ENCODE measurements at regions not wholly inside any gene's neighbourhood (a gene's known extent, or its start where the extent isn't known, plus 50 kb on each side); places are given as distances from the start of the nearest gene placed in this dataset.
"Not testable (repeated sequence)": the region's sequence is repeated elsewhere in the genome, so short reads cannot be mapped to it uniquely, and the experiment has no call there.

- DNase-seq, result no peak
Observed at GRCh38 chr2:230593765-230594164, 118.9 kb upstream of the CAB39 start.

- no peak for DNase-seq
Observed at GRCh38 chr2:230594286-230594840, 118.3 kb upstream of the CAB39 start.

- no peak for DNase-seq
Observed at GRCh38 chr2:230599853-230600252, 112.8 kb upstream of the CAB39 start.

GRCh38 chr2:230600285-230600684, 112.4 kb upstream of the CAB39 start:
- no peak for DNase-seq

- DNase-seq, result no peak
Observed at GRCh38 chr2:230600881-230601280, 111.8 kb upstream of the CAB39 start.

- no peak for DNase-seq
Observed at GRCh38 chr2:230601510-230601909, 111.1 kb upstream of the CAB39 start.

GRCh38 chr2:230602562-230603230, 109.9 kb upstream of the CAB39 start:
- DNase-seq, result peak; percentile 42 to 57

- not testable (repeated sequence) for DNase-seq
Observed at GRCh38 chr2:230603317-230603716, 109.3 kb upstream of the CAB39 start.

GRCh38 chr2:230604158-230604557, 108.5 kb upstream of the CAB39 start:
- DNase-seq, result not testable (repeated sequence)

- no peak for DNase-seq
Observed at GRCh38 chr2:230614040-230614439, 98.6 kb upstream of the CAB39 start.

- DNase-seq, result peak; percentile 28 to 49
Observed at GRCh38 chr2:230614913-230615332, 97.7 kb upstream of the CAB39 start.

GRCh38 chr2:230617256-230617706, 95.4 kb upstream of the CAB39 start:
- DNase-seq, result not testable (repeated sequence)

GRCh38 chr2:230619491-230619890, 93.2 kb upstream of the CAB39 start:
- DNase-seq, result no peak

GRCh38 chr2:230625220-230625619, 87.4 kb upstream of the CAB39 start:
- DNase-seq, result not testable (repeated sequence)

- DNase-seq, result not testable (repeated sequence)
Observed at GRCh38 chr2:230627091-230627490, 85.6 kb upstream of the CAB39 start.

GRCh38 chr2:230627806-230628724, 84.6 kb upstream of the CAB39 start:
- no peak for DNase-seq

- no peak for DNase-seq
Observed at GRCh38 chr2:230631470-230631869, 81.2 kb upstream of the CAB39 start.

GRCh38 chr2:230634146-230634545, 78.5 kb upstream of the CAB39 start:
- DNase-seq, result no peak

GRCh38 chr2:230634721-230635313, 77.8 kb upstream of the CAB39 start:
- DNase-seq, result not testable (repeated sequence)

- no peak for DNase-seq
Observed at GRCh38 chr2:230636684-230637271, 75.9 kb upstream of the CAB39 start.

- not testable (repeated sequence) for DNase-seq
Observed at GRCh38 chr2:230637486-230637885, 75.2 kb upstream of the CAB39 start.

- no peak for DNase-seq
Observed at GRCh38 chr2:230640540-230641011, 72.1 kb upstream of the CAB39 start.

GRCh38 chr2:230642966-230643365, 69.7 kb upstream of the CAB39 start:
- DNase-seq, result no peak
